ENCODE measurements at regions not wholly inside any gene's neighbourhood (a gene's known extent, or its start where the extent isn't known, plus 50 kb on each side); places are given as distances from the start of the nearest gene placed in this dataset.
"Not testable (repeated sequence)": the region's sequence is repeated elsewhere in the genome, so short reads cannot be mapped to it uniquely, and the experiment has no call there.

DNA sequence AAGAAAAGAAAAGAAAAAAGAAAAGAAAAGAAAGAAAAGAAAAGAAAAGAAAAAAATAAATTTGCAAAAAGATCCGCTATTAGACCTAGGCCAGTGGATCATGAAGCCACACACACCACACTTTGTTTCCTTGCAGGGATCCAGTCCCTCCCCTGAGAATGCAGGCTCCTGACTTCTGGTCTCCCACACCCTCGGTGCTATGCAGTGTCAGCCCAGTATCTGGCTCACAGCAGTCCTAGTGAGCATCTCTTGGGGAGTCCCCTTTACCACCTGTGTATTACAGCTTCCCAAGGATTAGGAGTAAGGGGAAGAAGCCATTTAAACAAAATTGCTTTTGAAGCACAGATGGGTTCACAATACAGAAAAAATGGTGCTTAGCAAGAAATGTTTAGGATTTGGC is 174.1 kb upstream of the IRF2BP2 start:
- not testable (repeated sequence) for DNase-seq (ENCODE audit: extremely low read depth in 1 of 2, low read depth in 1 of 2)

DNA sequence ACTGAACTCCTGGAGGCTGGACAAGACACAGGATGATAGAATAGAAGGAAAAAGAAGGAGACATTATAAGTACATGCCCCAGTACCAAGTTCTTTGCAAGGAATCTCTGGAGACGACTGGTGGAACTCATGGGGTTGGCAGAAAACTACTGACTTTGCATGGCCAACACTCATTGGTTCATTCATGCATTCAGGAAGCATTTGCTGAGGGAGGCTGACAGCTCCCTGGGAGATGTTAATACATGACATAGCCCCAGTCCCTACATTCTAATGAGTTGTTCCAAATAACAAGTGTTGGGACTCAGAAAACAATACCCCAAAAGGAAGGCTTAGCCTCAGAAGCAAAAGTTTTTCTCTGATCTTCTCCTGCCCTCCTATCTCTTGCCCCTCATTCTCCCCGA is 172.8 kb upstream of the IRF2BP2 start:
- DNase-seq (ENCODE audit: extremely low read depth in 1 of 2, low read depth in 1 of 2) = no peak

DNA sequence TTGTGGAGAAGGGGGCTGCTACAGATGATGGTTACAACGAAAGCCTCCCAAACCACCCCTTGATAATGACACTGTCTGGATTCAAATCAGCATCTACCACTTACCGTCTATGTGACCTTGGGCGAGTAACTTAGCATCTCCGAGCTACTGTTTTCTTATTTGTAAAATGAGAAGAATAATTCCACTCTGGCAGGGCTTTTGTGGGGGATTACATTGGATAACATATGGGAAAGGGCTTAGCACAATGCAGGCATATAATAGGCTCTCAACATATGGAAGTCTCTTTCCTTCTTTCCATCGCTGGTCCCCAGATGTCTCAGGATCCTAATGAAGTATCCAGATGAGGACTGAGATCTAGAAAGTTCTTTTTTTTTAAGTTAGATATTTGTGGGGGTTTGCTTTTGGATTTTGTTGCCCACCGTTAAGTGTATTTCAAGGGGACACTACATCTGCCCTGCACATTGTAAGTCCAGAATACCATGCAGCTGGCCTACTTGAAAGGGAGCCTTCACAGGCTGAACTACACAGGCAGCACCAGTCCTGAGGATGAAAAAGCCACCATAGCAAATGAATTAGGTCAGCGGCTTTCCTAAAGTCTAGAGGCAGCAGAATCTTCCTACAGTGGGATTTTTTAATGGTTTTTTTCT is 172.2 kb upstream of the IRF2BP2 start:
- no peak for DNase-seq (ENCODE audit: extremely low read depth in 1 of 2, low read depth in 1 of 2)

DNA sequence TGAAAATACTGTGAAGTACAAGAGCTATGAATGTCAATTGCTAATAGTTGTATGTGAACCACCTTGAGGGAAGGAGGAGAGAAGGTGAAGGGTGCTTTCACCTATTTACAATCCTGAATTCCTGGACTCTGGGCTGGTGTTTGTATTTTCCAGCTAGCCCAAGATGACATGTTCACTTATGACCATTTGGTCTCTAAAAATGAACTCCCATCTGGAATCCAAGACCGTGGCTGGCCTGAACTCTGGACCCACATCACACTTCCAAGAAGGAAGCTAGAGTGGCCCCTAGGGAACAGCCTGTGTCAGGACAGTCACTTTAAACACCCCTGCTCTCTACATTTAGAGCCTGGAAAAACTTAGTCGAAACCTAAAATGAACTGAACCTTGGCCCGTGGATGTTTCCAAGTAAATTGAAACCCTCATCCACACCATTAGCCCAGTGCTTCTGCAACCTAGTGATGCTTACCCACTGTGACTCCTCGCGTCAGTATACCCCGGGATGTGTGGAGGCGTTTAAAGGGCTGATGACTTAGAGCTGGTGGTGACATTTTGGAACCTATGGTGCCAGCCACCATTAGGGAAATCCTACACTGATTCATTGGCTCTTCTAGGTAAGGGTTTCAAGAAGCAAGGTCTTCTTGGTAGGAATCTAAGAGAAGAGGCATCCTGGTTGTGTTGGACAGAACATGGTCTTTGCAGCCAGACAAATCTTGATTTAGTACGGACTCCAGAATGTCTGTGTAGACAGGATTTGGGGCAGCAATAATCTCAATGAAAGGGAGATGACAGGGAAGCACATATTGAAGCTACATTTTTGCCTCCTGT is 171.5 kb upstream of the IRF2BP2 start:
- DNase-seq (ENCODE audit: extremely low read depth in 1 of 2, low read depth in 1 of 2) = peak; percentile 48 to 69

DNA sequence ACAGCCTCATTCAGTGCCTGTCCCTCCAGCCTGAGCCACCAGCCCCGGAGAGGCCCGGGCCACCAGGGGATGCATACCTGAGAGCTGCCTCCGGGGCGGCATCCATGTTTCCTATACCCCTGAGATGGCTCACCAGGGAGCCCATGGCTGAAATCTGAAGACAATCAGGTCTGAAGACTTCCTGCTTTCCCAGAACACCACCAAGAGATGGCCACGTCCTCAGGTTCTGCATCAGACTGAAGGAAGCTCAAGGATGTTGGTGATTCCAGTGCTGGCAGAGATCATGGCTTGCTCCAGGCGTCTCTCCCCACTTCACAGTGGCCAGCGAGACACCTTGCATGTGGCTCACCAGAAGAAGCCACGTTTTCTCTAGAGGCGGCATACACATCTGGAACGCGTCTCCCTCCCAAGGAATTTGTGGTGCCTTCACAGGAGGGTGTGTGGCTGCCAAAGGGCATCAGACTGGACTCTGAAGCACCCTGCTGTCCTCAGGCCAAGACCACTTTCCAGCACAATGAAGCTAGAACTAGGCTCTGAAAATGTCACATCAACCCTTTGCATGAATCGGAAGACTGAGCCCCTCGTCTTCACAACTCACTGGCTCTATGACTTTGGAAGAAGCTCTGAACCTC is 170.7 kb upstream of the IRF2BP2 start:
- no peak for DNase-seq (ENCODE audit: extremely low read depth in 1 of 2, low read depth in 1 of 2)

DNA sequence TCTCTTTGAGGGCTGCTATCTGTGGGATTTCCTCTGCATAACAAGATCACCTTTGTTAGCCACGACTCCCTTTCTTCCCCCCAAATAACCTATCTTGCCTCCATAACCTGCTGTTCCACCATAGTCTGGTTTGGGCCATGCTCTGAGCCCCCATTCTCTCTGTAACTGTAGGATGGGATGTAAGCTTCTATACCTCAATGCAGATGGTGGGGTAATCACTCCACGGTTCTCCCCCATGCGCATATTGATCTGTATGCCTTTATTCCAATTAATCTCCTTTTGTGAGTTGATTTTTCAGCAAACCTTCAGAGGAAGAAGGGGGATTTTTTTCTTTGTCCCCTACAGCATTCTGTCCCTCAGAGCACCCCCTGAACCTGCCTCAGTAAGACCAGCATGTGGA is 170.1 kb upstream of the IRF2BP2 start:
- DNase-seq (ENCODE audit: extremely low read depth in 1 of 2, low read depth in 1 of 2) = no peak

DNA sequence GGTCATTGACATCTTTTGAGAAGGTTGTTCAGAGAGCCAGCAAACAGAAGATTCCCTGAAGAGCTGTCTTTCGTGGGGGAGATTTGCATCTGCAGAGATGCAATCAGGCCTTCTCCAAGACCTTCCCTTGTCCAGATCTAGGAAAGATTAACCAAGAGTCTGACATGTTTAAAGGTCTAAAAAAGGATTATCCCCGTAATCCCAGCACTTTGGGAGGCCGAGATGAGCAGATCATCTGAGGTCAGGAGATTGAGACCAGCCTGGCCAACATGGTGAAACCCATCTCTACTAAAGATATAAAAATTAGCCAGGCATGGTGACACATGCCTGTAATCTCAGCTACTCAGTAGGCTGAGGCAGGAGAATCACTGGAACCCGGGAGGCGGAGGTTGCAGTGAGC is 169.6 kb upstream of the IRF2BP2 start:
- DNase-seq (ENCODE audit: extremely low read depth in 1 of 2, low read depth in 1 of 2) = not testable (repeated sequence)

DNA sequence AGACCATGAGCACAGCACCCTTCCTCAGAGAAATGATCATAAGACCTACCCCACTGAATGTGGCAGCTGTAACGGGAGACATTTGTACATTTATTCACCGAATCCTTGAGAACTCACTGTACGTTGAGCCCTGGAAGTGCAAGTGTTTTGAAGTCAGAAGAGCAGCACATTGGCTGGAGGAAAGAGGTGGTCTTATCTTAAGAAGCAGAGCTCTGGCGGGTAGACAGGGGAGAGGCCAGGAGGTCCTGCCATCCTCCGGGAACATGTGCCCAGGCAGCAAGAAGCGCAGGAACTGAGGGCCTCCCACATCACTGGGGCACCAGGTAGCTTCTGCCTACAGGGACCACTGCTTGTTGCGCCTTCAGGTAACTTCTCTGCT is 169.2 kb upstream of the IRF2BP2 start:
- DNase-seq (ENCODE audit: extremely low read depth in 1 of 2, low read depth in 1 of 2) = no peak

DNA sequence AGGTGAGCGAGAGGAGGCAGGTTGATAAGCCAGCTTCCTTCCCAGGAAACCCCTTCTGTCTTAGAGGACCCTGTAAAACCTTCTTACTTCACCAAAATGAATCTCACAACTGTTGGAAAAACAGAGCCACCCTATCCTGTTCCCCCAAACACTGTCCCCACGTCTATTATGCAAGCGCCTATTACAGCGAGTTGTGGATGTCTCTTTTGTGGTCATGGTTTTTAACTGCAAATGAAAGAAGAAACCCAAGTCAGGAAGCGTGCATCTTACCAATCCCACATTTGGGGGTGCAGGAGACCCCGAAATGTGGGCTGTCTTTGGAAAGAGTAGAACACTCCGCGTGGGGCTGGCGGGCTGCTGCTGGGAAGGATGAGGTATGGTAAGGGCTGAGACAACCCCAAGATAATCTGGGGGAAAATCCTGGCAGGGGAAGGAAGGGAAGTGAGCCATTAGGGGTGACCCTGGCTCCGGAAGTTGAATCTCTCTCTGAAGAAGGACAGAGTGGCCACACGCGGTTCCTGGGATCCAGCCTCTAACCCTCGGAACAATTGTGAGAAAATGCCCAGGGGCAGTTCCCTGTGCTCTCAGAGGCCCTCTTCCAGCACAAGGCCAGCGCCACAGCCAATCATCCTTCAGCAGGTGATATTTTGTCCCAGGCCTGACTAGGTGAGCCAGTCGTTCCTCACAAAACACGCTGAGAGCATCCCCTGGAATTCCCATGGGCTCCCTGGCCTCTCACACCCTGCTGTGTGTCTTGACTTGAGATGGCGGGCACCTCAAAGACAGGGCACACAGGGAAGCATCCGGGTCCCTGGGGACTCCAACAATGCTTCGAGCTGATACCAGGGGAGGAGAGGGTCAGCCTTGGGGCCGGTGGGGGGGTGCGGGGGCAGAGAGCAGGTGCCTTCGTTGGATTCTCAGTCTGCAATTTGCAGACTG is 168.5 kb upstream of the IRF2BP2 start:
- no peak for DNase-seq (ENCODE audit: extremely low read depth in 1 of 2, low read depth in 1 of 2)

DNA sequence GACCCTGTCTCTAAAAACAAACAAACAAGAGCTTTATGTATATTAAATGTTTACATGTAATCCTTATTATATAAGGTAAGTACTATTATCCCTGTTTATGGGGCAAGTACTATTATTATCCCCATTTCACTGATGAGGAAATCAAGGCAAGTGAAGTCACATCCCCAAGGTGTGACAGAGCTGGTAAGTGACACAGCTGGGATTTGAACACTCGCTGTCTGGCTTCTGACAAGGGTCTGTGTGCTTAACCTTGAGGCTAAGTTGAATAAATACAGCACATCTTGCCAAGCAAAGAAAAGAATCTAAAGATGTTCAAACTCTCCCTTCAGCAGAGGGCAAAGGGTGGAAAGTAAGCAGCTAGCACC is 167.9 kb upstream of the IRF2BP2 start:
- DNase-seq (ENCODE audit: extremely low read depth in 1 of 2, low read depth in 1 of 2) = no peak

DNA sequence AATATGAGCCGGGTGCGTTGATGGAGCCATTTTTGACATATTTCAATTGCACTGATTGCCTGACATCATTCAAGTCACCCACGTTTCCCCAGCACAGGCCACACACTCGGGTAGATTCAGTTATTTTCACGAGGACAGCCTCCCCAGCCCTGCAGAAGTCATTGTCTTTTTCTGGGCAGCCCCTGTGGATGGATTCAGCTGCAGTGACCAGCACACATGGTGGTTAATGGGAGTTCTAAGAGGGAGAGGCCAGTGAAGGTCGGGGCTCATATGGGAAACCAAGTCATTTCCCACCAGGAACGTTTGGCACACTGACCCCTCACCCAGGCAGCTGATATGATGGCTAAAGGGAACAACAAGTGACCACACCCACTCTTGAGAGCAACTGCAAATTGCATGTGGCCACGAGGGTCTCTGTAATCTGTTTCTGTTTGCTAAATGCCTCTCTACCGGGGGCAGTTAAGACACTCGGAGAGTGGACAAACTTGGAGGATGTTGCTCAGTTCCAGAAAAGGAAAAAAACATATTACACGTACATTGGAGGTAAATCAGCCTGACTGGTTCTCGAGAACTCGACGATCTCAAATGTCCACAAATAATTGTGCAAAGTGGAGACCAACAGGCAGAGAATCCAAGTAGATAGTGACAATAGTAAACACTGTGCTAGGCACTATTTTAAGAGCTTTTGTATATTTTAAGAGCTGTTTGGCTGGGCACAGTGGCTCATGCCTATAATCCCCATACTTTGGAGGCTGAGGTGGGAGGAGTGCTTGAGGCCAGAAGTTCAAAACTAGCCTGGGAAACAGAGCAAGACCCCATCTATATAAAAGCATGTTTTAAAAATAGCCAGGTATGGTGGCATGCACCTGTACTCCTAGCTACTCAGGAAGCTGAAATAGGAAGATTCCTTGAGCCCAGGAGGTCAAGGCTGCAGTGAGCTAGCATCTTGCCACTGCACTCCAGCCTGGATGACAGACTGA is 167.2 kb upstream of the IRF2BP2 start:
- no peak for DNase-seq (ENCODE audit: extremely low read depth in 1 of 2, low read depth in 1 of 2)

DNA sequence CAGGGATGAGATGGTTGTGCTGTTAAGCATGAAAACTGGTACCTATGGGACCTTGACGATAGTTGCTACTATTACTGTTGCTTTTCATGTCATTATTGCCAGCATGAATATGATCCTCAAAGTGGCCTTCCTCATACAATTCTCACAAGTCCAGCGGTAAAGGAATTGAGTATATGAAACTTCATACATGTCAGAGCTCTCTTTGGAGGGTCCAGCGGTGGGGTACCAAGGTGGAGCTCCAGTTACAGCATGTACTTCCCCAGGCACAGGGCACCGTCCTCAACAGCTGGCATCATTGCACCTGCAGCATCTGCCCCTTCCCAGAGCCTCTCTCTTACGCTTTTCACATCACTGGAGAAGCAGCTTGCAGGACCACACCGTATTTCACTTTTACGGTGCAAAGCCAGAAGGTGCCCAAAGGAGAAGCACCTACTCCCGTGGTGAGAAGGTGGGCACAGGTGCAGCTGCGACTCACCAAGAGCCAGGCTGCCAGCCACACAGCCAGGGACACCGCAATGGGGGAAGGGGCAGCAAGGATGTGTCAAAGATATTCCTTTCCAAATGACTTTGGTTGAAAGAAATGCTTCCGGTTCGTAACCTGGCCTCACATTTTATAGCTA is 166.4 kb upstream of the IRF2BP2 start:
- DNase-seq (ENCODE audit: extremely low read depth in 1 of 2, low read depth in 1 of 2) = no peak

DNA sequence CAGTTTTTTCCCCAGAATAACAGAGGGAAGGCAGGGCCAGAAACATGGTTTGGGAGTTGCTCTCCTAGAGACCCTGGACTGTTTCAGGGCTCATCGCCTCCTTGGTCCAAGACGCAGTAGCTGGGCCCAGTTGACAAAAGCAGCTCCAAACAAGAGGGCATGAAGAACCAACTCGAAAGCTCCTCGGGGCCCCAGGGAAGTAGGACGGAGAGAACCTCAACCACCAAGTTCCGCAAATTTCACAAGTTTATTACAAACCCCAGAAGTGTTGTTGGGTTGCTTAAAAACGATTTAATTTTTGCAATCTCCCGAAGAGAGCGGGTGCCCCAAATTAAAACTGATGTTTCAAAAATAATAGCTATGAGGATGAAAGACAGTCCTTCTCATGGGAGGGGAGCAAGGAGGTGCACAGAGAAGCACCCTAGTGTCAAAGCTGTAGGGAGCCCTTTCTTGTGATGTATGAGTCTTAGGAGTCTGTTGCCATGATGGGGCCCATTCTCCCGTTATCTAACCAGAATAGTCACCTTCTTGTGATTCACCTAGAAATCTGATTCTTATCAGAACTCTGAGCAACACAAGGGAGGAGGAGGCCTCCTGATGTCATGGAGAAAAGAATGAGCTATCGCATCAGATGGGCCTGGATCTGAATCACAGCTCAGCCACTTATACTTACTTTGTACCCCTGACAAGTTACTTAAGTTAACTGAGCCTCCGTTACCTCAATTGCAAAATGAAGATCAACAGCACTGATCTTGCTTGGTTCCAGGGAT is 165.7 kb upstream of the IRF2BP2 start:
- DNase-seq (ENCODE audit: extremely low read depth in 1 of 2, low read depth in 1 of 2) = peak in 1 of 2 donors; percentile 44

DNA sequence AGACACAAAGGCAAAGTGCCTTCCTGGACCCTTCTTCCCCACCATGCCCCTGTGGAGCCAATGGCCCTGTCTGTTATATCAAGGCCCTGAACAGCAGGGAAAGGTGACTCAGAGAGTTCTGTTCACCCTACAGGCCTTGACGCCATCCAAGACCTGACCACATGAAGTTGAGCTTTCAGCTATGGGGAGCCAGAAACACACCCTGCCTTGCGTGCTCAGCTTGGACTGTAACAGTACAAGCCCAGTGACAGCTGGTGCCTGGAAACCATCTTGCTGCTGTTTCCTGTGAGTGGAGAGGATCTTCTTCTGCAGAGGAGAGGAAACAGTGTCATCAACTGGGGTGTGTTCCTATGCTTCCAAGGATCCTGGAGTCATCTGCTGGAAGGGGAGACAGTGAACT is 165.0 kb upstream of the IRF2BP2 start:
- no peak for DNase-seq (ENCODE audit: extremely low read depth in 1 of 2, low read depth in 1 of 2)

DNA sequence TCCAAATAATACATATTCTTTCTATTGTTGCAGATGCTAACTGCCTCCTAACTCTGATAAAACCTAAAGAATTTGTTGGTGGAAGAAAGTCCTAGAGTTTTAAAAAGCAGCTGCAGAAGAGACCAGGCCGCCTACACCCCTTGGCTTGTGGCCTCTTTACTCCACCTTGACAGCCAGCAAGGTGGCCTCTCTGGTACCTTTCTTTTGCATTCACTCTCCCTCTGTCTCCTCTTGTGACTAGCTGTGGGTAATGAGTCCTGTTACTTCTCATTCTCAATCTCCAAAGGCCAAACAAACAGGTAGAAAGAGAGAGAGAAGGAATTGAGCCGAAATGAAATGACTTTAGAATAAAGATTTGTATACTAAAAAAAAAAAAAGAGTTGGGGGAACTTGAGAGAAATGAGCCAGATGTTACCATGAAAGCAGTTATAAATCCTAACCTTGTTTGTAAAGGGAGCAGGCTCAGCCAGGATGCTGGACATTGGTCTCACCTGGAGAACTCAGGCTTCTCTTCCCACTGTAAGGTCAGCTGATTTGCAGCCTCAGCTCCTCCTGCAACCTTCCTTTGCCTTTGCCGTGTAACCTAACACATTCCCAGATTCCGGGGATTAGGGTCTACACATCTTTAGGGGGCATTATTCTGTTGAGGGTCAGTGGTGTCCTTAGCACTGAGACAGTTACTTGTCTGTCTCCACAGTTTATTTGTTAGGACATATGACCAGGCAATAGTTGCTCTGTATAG is 164.1 kb upstream of the IRF2BP2 start:
- no peak for DNase-seq (ENCODE audit: extremely low read depth in 1 of 2, low read depth in 1 of 2)

DNA sequence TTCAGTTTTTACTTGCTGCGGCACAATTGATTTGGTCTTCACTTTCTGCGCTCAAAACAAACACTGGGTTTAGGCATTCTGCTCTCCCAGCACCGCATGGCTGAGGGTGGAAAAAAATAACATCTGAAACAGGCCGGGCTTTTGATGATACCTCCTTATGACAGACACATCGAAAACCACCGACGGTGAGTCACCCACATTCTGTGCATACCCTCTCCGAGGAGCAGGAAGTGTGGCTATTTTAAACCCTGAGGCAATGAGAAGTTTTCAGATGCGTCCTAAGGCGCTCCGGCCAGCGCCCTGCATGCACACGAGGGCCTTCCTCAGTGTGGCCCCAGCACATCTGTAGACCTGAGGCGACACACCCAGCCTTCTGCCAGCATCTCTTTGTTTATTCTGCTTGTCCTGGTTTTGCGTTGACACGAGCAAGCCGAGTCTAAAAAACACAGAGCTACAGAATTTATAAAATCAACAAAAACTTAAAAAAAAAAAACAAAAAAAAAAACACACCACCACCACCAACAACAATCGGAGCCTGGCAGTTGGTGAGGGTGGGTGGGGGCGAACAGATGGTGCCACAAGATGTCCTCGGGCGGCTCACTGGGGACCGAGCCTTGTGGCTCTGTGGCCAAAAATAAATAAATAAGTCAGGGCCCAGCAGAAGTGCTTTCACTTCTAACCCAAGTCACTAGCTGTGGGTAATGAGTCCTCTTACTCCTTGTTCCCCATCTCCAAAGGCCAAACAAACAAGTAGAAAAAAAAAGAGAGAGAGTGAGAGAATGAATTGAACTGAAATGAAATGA is 162.6 kb upstream of the IRF2BP2 start:
- DNase-seq (ENCODE audit: extremely low read depth in 1 of 2, low read depth in 1 of 2) = peak; percentile 76 to 96

DNA sequence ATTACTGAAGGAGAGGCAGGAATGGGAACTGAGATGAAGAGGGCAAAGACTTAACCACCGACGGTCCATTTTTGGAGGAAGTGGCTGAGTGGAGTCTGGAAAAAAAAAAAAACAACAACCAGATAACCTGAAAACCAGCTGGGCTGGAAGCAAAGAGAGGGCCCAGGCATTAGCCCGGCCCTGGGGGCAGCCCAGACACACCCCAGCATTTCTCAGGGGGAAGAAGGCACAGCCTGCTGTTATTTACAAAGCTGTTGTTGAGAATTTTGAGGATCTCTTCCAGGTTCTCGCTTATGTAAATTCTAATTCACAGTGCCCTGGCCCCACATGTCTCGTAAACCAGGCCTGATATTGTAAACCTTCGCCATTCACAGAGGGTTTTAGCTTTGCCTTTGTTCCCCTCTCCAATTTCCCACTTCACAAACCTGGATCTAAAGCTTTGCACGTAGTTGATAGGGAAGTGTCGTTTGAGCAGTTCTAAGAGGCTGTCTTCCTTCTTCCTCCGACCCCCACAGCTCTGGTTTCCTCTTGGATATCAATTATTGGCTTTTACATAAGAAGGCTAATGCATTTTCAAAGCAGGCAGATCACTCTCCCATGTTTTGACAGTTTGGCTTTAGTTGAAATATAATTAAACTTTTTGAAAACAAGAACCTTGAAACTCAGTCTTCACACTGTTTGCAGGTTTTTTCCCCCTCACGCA is 161.8 kb upstream of the IRF2BP2 start:
- DNase-seq (ENCODE audit: extremely low read depth in 1 of 2, low read depth in 1 of 2) = no peak

All from stimulated activated CD8-positive, alpha-beta memory T cell treated with anti-CD3 and anti-CD28 coated beads, Interleukin-7, amount 100 ng/mL, for 48 hours (primary cell).